SIG-M5 (cell line): ENCODE measurements at regions not wholly inside any gene's neighbourhood (a gene's known extent, or its start where the extent isn't known, plus 50 kb on each side); places are given as distances from the start of the nearest gene placed in this dataset.

Source experiments
- DNase-seq: peaks from one replicate; lab custom pipeline; 2025; lab: John Stamatoyannopoulos, UW

- no peak for DNase-seq
Observed at GRCh38 chr6:163808231-163808630, 393.7 kb downstream of the QKI start.

GRCh38 chr6:163806755-163807499 is 392.4 kb downstream of the QKI start:
- DNase-seq: no peak

- DNase-seq: no peak
Observed at GRCh38 chr6:163804991-163805390, 390.5 kb downstream of the QKI start.

- DNase-seq: no peak
Observed at GRCh38 chr6:163802267-163802666, 387.7 kb downstream of the QKI start.

GRCh38 chr6:163797296-163797845 is 382.9 kb downstream of the QKI start:
- no peak for DNase-seq

GRCh38 chr6:163793011-163793983 is 378.8 kb downstream of the QKI start:
- DNase-seq: no peak

- DNase-seq: no peak
Observed at GRCh38 chr6:163790266-163790840, 375.8 kb downstream of the QKI start.

- no peak for DNase-seq
Observed at GRCh38 chr6:163789199-163789810, 374.8 kb downstream of the QKI start.

GRCh38 chr6:163786995-163787671 is 372.6 kb downstream of the QKI start:
- DNase-seq: no peak

GRCh38 chr6:163782436-163783003 is 368.0 kb downstream of the QKI start:
- DNase-seq: no peak

GRCh38 chr6:163780994-163781393 is 366.5 kb downstream of the QKI start:
- no peak for DNase-seq

GRCh38 chr6:163779727-163780284 is 365.3 kb downstream of the QKI start:
- DNase-seq: no peak

- DNase-seq: no peak
Observed at GRCh38 chr6:163777716-163778115, 363.2 kb downstream of the QKI start.

GRCh38 chr6:163776906-163777686 is 362.6 kb downstream of the QKI start:
- DNase-seq: no peak

GRCh38 chr6:163776196-163776905 is 361.8 kb downstream of the QKI start:
- DNase-seq: no peak

GRCh38 chr6:163775313-163775712 is 360.8 kb downstream of the QKI start:
- DNase-seq: no peak

- no peak for DNase-seq
Observed at GRCh38 chr6:163774485-163774884, 360.0 kb downstream of the QKI start.

GRCh38 chr6:163773646-163774045 is 359.1 kb downstream of the QKI start:
- DNase-seq: no peak

GRCh38 chr6:163772701-163773100 is 358.2 kb downstream of the QKI start:
- no peak for DNase-seq
